Transverse colon (tissue), 4 donors: ENCODE measurements at regions not wholly inside any gene's neighbourhood (a gene's known extent, or its start where the extent isn't known, plus 50 kb on each side); places are given as distances from the start of the nearest gene placed in this dataset.

Experiments
- EP300 ChIP-seq: sonication (generic); formaldehyde crosslinking; IDR thresholded peaks from one replicate; pipeline ENCODE4 v1.6.1; 2017; ENCODE audit warnings: antibody characterized with exemption, low read depth
- POLR2A ChIP-seq: fragments of 450-650 bp; IDR thresholded peaks from one replicate; pipeline ENCODE4 v1.6.1; 2016; ENCODE audit warnings: antibody characterized with exemption, mild to moderate bottlenecking, moderate library complexity
- POLR2AphosphoS5 ChIP-seq, 3 donors: sonication (generic); formaldehyde crosslinking; IDR thresholded peaks; one replicate each; pipeline ENCODE4 v1.6.1; 2016; ENCODE audit warnings: antibody characterized with exemption in 3 of 3
- TF ChIP-seq, protein P1 (sequence below), 5 experiments: fragments of 200-600 bp in 3 of 5; fragments of 450-650 bp in 2 of 5; sonication (generic) in 3 of 5; IDR thresholded peaks; 1 replicate in 2 of 5; 2 replicates in 3 of 5; pipeline ENCODE4 v1.5.1; 2016 to 2017; ENCODE audit warnings: antibody characterized with exemption in 5 of 5, inconsistent platforms in 3 of 5, mild to moderate bottlenecking in 2 of 5, moderate library complexity in 1 of 5

DNA sequence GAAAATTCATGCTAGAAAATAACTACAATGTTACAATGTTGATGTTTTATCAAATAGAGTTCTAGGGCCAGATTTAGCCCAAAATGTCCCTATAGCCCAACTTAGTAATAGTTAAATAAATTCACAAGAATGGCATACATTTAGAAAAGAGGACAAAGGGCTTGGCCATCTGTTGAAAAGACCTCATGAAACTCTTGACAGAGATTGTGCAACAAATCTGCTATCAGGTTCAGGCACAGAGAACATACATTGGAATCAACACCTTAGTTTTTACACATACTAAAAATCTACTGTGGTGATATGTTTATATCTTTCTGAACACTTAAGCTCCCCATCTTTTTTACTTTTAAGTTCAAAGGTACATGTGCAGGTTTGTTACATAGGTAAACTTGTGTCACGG, 298.3 kb upstream of the DACH1 start:
- TF ChIP-seq POLR2A (no peak), EP300 (no peak), POLR2AphosphoS5 (IDR thresholded peaks at IDR 0.05) (no peak)
- TF ChIP-seq, protein P1, sequence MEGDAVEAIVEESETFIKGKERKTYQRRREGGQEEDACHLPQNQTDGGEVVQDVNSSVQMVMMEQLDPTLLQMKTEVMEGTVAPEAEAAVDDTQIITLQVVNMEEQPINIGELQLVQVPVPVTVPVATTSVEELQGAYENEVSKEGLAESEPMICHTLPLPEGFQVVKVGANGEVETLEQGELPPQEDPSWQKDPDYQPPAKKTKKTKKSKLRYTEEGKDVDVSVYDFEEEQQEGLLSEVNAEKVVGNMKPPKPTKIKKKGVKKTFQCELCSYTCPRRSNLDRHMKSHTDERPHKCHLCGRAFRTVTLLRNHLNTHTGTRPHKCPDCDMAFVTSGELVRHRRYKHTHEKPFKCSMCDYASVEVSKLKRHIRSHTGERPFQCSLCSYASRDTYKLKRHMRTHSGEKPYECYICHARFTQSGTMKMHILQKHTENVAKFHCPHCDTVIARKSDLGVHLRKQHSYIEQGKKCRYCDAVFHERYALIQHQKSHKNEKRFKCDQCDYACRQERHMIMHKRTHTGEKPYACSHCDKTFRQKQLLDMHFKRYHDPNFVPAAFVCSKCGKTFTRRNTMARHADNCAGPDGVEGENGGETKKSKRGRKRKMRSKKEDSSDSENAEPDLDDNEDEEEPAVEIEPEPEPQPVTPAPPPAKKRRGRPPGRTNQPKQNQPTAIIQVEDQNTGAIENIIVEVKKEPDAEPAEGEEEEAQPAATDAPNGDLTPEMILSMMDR (IDR thresholded peaks at IDR 0.05) = no peak
